Kidney tubule cell (primary cell): ENCODE measurements at regions not wholly inside any gene's neighbourhood (a gene's known extent, or its start where the extent isn't known, plus 50 kb on each side); places are given as distances from the start of the nearest gene placed in this dataset.

ENCODE experiments used
- DNase-seq: peaks from one replicate; pipeline ENCODE4 v3.0.0-alpha.2; 2018; ENCODE audit warnings: low spot score

DNA sequence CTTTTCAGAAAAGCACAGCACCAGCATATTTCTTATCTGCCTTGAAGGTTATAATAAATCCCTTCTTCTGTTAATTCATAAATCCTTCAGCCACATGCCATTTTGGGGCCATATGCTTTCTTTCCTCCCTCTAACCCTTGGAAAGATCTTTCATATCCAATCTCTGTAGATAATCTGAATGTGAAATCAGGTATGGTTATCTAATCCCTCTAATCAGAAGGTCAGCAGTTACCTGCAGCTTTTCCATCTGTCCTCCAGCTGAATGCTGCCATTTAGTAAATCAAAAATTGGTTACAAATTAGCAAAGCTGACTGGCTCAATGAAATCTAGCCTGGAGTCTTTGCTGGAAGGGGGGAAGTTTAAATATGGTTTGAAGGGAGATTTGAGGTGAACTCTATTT is 230.5 kb downstream of the PIK3C3 start:
- DNase-seq = no peak

DNA sequence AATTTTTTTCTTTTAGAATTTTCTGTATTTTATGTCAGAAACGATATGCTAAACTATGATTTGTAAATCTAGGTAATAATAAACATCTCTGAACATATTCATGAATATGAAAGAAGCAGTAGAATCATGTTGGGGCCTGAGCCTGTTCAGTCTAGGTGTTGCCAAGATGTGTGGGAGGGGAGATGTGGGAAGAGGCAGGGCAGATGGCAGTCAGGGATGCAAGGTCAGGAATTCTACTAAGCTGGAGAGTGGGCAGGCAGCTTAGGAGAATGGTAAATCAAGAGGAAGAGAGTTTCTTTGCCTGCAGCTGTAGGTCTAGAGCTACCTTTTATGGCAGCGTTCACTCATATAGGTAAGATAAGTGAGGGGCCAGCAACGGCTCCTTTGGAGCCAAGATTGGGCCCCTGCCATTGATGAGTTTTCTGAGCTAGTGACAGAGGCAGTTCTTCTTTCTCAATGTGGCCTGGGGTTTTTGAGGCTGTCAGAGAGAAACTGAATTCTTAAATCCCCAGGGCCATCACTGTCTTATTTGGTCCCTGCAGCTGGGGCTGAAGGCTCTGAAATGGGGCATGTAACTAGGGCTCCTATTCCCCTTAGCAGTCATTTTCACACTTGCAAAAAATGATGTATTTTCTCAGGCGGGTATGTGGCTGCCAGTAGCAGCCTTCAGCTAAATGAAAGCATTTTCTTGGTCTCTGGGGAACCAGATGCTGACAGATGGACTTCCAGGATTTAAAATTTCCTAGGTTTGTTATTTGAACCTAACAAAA is 232.8 kb downstream of the PIK3C3 start:
- DNase-seq = no peak

DNA sequence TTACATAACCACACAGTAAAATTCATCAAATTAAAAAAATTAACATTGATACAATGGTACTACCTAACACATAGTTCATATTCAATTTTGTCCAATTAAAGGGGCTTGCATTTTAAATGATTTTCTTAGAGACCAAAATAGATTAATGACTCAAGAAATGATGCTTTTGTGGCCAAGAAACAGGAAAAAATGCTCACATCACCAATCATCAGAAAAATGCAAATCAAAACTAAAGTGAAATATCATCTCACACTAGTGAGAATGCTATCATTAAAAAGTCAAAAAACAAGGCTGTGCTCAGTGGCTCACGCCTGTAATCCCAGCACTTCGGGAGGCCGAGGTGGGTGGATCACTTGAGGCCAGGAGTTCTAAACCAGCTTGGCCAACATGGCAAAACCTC is 235.6 kb downstream of the PIK3C3 start:
- DNase-seq = no peak

DNA sequence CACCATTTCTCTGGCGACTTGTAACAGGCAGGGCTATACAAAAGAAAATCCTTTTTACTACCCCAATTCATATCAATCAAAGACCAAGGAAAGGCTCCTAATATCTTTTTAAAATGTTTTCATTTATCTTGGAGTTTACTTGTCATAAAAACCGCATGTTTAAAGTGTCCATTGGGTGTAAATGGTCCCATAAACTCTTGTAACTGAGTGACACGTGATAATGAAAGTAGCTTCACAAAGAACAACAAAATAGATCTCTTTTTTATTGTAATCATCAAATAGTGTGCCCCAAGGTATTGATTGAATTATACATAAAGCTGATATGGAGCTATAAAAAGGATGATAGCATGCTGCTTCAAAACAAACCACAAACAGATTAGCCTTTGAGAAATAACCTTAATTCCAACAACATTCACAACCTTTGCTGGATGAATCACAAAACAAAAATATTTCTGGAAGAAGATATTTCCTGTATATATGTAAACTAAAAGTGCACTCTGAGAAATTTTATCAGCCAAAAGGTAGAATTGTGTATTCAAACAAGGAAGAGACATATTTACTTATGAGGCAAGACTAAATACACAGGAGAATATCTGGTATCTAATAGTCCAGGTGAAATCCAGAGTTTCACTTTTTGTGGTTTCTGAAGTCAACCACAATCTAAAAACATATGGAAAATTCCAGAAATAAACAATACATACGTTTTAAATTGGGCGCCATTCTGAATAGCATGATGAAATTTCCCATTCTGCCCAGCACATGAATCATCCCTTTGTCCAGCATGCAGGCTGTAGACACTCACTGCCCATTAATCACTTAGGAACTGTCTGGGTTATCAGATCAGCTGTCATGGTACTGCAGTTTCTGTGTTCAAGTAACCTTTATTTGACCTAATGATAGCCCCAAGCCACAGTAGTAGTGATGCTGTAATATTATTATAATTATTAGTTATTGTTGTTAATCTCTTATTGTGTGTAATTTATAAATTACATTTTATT is 237.5 kb downstream of the PIK3C3 start:
- DNase-seq = peak; percentile 71

DNA sequence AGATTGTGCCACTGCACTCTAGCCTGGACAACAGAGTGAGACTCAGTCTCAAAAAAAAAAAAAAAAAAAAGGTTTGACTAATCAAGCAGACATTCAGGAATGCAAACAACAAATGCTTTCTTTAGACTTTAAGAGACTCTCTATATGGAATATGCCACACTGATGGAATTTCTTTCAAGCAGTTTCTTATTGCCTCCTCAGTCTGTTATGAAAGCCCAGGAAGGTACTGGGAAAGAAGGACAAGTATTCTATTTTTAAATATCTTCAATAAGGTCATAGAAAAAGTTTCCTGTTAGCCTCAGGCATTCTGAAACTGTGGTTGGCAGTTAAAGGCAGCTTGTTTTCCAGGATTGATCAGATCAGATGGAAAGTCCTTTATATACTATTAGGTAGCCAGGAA is 241.6 kb downstream of the PIK3C3 start:
- peak; percentile 68 for DNase-seq

DNA sequence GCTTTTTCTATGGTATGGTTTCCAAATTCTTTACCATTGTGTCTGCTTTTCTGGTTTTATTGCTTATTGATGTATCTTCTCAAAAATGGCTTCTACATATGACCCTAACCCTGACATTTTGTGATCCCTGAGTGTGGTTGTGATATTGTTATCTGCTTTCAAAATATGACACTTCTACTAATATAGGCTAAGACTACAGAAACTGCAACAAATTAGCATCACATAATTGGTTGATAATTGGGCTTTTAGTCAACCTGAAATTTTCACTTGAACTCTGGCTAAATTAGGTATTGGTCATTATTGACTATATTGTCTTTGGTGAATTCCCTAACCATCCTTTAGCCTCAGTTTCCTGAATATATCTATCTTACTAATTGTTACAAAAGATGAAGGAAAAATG is 246.1 kb downstream of the PIK3C3 start:
- DNase-seq = no peak

DNA sequence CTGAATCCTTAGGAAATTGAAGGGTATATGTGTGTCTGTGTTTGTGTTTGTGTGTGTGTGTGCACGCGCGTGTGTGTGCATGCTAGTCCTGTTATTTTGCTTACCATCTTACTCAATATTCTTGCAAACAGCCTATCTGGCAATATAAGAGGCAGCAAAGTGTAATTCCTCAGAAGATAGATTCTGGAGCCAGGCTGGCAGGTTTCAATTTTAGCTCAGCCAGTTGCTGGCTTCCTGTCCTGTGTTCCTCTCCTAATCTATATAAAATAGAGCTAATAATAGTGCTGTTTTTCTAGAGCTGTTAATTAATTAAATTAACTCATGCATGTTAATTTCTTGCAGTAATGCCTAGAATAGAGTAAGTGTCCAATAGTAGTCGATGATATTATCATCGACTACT is 256.2 kb downstream of the PIK3C3 start:
- DNase-seq = no peak

DNA sequence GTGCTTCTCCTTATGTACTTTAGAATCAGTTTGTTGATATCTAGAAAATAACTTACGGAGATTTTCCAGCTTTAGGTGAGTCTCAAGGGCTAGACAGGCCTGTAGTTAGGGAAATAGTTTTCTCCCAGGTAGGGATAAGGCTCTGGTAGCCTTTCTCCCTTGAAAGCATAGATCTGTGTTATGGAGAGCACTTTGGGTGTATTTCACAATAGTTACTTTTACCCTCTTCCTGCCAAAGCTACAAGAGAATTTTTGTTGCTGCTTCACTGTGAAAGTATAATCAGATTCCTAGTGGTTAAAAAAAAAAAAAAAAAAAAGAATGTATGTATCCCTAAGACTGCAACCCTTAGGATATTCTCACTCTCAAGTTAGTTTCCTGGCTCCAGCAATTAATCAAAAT is 267.5 kb downstream of the PIK3C3 start:
- no peak for DNase-seq

DNA sequence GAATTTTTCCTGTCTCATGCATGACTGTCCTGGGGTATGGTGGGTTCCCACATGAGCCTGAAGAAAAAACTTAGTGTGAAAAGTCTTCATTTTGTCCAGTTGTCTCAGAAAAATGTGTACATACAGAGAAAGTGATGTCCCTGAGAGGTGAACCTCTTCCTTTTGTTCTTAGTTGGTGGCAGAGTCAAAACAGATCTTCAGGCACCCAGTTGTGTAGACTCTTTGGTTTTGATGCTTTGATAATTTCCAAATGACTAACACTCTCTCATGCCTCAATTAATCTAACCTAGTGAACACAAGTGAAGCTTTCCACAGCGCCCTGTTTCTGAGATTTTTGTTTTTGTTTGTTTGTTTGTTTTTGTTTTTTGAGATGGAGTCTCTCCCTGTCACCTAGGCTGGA is 273.5 kb downstream of the PIK3C3 start:
- no peak for DNase-seq

DNA sequence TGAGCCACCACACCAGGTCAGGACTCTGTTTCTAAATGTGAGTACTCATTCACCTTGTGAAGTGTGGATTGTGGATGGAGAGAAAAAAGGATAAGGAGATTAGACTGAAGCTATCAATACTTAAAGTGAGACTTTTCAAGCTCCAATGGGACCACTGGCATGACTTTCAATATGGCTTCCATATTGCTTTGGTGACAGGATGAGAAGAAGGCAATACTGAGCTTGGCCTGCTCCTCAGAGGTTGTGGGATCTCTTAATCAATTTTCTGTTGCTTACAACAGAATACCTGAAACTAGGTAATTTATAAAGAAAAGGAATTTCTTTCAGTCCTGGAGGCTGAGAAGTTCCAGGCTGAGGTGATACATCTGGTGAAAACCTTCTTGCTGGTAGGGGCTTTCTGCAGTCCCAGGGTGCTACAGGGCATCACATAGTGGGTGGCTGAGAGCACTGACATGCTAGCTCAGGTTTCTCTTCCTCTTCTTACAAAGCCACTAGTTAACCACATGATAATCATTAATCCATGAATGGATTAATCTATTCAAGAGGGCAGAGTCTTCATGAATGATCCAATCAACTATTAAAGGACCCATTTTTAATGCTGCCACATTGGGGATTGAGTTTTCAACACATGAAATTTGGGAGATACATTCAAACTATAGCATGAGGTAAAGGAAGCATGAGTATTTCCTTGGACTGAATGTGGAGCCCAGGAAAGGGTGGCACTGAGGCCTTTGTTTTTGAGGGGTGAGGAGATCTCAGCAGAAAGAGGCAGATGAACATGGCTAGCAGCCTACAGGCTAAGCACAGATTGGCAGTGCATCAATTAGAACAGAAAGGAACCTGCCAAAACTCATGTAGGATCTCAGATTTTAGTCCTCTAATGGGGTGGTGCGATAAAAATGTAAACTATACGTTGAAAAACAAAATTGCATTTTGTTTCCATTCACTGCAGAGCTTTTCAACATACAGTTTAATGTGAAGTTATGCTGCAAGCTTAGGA is 274.5 kb downstream of the PIK3C3 start:
- DNase-seq = peak; percentile 38

DNA sequence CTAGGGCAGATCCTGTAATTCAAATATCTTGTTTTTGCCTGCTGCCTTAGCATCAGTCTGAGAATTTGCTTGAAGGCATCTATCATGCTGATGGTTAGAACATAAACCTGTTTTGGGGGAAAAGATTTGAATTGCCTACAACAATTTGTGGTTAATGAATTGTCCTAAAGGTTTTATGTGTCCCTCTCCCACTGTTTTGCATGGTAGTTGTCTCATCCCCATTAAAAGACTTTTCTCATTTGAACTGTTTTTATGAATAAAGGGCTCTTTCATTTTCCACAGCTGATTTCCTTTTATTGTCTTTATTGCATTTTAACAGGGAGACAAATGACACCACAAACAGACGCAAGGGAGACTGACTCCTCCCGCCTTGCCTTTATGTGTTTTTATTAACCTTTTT is 275.6 kb downstream of the PIK3C3 start:
- no peak for DNase-seq

DNA sequence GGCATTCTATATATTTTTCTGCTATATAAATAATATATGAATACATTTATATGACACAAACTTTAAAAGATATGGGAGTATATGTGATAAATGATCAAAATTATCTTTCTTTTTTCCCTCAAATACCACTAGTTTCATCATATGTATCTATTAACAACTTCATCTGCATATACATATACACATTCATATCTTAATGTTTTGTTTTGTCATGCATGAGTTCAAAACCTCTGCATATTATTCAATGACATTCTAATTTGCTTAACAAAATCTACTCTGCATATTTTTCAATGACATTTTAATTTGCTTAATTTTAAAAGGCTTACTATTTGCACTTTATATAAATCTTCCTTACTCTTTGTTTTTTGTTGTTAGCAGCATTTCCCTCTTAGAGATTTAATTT is 276.2 kb downstream of the PIK3C3 start:
- no peak for DNase-seq

DNA sequence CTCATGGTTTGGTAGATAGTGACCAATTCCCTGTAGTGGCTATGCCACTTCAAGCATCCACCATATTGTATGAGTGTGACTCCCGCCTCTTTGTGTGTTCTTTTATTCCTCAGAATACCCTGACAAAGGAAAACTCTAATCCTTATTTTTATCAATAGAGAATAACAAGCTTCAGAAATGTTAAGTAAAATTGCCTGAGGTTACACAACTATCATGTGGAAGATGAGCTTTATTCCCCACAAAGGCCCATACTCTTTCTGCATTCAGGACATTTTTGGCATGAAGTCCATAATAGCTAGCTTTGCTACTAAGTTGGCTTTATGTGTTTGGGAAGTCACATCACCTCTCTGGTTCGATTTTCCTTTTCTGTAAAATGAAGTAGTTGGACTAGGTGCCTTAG is 276.8 kb downstream of the PIK3C3 start:
- no peak for DNase-seq

DNA sequence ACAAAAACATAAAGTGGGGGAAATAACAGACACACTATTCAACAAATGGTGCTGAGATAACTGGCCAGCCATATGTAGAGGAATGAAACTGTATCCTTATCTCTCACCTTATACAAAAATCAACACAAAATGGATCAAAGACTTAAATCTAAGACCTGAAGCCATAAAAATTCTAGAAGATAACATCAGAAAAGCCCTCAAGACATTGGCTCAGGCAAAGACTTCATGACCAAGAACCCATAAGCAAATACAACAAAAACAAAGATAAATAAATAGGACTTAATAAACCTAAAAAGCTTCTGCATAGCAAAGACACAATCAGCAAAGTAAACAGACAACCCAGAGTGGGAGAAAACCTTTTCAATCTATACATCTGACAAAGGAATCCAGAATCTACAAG is 278.9 kb downstream of the PIK3C3 start:
- DNase-seq = no peak

DNA sequence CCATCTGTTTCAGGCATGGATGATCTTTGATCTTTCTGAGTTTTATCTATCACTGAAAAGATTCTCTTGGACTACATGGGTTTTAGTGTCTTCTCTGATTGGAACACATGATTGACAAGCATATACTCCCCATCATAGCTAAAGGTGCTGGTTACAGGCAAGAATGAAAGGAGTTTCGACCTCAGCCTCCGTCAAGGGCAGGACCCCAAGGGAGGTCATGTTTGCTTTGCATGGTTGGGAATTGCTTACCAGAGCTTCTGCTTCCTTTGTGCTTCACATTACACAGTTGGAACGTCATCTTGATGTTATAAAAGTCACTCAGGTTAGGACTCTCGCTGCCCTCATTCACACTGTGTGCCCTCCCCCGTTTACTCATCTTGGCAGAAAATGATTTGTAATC is 287.7 kb downstream of the PIK3C3 start:
- peak; percentile 1 for DNase-seq

DNA sequence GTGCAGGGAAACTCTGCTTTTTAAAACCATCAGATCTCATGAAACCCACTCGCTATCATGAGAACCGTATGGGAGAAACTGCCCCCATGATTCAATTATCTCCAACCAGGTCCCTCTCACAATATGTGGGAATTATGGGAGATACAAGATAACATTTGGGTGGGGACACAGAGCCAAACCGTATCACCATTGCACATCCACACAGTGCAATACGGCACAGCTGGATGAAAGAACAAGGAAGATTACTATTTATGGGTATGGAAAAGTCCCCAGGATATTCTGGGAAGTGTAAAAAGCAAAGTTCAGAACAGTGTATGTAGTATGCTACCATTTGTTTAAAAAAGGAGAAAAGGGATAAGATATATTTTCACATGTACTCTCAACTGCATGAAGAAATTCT is 290.1 kb downstream of the PIK3C3 start:
- DNase-seq = no peak

DNA sequence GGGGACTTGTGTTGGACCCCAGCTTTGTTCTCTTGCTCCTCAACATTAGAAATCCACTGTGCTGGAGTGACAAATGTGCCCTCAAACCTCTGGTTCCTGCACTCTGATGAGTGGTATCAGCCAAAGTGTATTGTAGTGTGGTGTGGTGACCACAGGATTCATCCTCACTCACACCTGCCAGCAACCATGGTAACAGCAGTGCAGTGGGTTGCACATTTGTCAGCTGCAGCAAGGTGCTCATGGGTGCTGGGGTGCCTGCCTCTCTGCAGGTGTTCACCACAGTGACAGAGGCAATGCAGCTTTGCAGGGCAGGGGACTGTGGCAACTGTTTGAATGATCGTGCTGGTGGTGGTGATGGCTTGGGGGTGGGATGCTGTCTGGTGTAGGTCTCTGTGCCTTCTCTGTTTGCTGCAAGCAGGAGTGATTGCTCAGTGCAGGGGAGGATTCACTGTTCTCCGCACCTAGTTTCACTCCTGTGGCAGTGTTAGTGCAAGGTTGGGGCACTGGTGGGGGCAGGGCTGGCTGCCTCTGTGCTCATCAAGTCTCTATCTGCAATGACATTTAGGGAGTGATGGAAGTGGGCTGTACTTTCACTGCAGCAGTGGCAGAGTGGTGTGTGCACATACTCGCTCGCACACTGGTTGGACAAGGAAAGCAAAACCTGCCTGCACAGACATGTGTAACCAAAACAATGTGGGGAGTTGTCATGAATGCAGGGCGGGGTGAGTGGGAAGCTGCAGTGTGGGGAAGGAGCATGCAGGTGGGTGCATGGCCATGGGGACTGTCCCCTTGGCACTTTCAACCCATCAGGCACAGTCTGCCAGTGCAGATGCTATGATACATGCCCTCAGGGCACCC is 301.1 kb downstream of the PIK3C3 start:
- no peak for DNase-seq

DNA sequence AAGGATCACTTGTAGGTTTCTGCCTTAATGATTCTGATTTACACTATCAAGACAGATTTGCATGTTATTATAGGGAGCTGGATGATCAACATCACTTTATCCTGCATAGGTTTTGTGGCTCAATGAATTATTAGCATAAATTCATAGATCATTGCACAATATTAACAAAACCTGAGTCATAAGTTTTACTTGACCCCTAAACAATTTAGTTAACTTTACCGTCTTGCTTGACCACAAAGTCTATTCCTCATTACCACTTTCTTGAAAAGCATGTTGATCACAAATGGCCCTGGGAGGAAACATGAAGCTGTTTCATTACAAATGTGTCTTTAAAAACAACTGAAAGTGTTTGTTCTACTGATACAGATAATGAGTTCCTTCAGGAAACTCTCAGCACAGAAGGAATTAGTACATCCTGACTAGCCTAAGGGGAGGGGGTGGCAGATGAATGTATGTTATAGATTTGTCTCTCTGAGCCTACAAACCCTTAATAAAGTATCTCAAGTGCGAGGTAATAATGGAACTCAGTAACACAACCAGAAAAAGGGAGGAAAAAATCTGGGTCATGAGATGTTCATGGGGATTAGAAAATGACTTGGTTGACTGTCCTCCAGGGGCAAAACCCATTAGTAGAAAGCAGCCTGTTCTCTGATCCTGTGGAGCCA is 303.4 kb downstream of the PIK3C3 start:
- peak; percentile 13 for DNase-seq

DNA sequence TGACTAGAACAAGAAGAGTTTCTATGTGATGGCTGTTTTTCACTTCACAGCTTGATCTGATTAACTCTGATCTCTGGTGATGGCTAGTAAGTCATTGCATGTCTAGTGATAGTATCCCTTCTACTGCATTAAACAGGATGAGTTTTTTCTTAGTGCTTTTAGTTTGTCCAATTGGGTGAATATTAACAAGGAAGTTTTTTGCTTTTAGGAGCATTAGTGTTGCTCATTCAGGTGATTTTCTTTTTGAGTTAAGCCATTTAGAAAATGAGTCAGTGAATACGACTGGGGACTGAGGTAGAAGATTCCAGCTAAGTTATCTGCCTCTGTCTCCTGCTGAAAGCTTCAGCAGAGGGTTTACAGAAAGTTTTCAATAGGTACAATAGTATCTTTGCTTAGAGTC is 306.7 kb downstream of the PIK3C3 start:
- DNase-seq = peak; percentile 73

DNA sequence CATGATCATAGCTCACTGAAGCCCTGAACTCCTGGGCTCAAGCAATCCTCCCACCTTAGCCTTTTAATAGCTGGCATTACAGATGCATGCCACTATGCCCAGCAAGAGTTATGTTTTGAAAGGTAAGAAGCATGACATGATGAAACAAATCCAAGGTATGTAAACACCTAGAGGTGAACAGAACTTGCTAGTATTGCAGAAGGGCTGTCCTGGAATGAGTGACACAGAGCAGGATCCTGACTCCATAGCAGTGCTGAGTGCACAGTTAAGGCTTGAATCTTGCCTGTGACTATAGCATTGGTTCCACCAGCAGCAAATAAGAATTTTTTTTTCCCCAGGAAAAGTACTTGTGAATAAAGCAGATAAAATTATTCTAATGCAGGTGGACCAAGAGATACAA is 309.5 kb downstream of the PIK3C3 start:
- DNase-seq = peak; percentile 9
